Glomerular visceral epithelial cell (primary cell): ENCODE measurements at regions not wholly inside any gene's neighbourhood (a gene's known extent, or its start where the extent isn't known, plus 50 kb on each side); places are given as distances from the start of the nearest gene placed in this dataset.
"Not testable (repeated sequence)": the region's sequence is repeated elsewhere in the genome, so short reads cannot be mapped to it uniquely, and the experiment has no call there.

Source experiments
- DNase-seq: peaks from one replicate; pipeline ENCODE4 v3.0.0-alpha.2; 2016; ENCODE audit errors: extremely low spot score

DNA sequence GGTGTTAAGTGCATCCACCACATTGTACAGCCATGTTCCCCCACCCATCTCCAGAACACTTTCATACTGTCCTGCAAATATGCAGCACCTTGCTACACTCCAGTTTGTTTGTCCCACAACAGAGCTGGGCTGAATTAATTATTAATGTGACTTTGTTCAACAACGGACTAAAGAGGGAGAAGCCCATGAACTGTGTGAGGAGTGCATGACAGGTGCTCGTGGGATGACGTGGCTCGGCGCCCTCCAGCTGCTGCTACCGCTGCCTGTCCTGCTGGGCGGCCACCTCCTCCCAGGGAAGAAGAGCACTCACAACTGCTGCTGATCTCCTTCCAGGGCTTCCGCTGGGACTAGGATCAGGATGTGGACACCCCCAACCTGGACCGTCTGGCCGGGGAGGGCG lies 111.2 kb upstream of the DEFB108B start:
- DNase-seq: not testable (repeated sequence)

DNA sequence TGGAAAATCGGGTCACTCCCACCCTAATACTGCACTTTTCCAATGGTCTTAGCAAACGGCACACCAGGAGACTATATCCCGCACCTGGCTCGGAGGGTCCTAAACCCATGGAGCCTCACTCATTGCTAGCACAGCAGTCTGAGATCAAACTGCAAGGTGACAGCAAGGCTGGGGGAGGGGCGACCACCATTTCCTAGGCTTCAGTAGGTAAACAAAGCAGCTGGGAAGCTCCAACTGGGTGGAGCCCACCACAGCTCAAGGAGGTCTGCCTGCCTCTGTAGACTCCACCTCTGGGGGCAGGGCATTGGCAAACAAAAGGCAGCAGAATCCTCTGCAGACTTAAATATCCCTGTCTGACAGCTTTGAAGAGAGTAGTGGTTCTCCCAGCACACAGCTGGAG lies 109.0 kb upstream of the DEFB108B start:
- not testable (repeated sequence) for DNase-seq

DNA sequence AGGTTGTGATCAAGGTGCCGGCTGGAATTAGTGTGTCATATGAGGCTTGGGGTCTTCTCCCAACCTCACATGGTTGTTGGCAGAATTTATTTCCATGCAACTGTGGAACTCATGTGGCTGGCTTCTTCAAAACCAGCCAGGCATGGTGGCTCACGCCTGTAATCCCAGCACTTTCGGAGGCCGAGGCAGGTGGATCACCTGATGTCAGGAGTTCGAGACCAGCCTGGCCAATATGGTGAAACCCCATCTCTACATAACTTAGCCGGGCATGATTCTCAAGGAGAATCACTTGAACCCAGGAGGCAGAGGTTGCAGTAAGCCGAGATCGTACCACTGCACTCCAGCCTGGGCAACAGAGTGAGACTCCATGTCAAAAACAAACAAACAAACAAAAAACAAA lies 102.3 kb upstream of the DEFB108B start:
- not testable (repeated sequence) for DNase-seq

DNA sequence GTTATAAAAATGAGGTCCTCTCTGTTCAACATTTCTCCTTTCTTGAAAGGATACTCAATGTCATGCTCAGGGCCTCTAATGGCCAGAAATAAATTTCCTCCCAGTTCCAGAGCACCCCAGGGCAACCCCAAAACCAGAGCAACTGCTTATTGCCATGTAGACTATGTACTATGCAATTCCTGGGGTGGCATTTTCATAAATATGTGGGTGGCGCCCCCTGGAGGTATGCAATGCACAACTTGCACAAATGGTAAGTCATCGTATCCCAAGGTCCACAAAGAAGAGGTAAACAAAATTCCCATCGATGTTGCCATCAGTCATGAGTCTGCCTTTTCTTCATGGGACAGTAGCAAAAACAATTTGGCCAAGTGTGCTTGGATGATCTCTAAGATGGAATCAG lies 98.6 kb upstream of the DEFB108B start:
- DNase-seq: peak; percentile 1

DNA sequence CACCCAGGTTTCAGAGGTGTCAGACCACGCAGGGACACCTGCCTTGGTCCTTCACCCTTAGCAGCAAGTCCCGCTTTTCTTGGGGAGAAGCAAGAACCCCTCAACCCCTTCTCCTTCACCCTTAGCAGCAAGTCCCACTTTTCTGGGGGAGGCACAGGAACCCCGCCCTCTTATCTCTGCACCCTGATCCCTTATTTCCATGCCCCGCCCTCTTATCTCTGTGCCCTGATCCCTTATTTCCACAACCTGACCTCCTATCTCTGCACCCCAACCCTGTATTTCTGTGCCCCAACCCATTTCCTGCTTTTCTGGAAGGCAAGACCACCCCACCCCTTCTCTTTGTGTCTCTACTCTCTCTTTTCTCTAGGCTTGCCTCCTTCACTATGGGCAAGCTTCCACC lies 94.7 kb upstream of the DEFB108B start:
- DNase-seq: not testable (repeated sequence)

DNA sequence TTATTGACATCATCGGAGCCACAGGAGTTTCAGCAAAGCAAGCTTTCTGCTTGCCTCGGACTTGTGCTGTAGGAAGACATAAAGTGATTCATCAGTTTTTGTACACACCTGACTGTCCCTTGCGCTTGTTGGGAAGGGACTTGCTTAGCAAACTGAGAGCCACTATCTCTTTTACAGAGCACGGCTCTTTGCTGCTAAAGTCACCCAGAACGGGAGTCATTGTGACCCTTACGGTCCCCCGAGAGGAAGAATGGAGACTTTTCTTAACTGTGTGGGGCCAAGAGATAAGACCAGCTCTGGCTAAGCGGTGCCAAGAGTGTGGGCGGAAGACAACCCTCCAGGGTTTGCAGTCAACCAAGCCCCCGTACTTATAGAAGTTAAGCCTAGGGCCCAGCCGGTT lies 89.6 kb upstream of the DEFB108B start:
- DNase-seq: not testable (repeated sequence)

DNA sequence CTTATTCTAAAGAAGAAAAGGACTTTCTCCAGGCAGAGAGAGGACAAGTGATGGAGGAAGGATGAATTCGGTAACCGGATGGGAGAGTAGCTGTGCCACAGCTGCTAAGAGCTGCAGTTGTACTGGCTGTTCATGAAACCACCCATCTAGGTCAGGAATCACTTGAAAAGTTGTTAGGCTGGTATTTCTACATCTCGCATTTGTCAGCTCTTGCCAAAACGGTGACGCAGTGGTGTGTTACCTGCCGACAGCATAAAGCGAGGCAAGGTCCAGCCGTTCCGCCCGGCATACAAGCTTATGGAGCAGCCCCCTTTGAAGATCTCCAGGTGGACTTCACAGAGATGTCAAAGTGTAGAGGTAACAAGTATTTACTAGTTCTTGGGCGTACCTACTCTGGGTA lies 87.3 kb upstream of the DEFB108B start:
- not testable (repeated sequence) for DNase-seq

DNA sequence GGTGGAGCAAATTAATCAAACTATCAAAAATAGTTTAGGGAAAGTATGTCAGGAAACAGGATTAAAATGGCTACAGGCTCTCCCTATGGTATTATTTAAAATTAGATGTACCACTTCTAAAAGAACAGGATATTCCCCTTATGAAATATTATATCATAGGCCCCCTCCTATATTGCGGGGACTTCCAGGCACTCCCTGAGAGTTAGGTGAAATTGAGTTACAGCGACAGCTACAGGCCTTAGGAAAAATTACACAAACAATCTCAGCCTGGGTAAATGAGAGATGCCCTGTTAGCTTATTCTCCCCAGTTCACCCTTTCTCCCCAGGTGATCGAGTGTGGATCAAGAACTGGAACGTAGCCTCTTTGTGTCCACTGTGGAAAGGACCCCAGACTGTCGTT lies 86.7 kb upstream of the DEFB108B start:
- DNase-seq: not testable (repeated sequence)

DNA sequence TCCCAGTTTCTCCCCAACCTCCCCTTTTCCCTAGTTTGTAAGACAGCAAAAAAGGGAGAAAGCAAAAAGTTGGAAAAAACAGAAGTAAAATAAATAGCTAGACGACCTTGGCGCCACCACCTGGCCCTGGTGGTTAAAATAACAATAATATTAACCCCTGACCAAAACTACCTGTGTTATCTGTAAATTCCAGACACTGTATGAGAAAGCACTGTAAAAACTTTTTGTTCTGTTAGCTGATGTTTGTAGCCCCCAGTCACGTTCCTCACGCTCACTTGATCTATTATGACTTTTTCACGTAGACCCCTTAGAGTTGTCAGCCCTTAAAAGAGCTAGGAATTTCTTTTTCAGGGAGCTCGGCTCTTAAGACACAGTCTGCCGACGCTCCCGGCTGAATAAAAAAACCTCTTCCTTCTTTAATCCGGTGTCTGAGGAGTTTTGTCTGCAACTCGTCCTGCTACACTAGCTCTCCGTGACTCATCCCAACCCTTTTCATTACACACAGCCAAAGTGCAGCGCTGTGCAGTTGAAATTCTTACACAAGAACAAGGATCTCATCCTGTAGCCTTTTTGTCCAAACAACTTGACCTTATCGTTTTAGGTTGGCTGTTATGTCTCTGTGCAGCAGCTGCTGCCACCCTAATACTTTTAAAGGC lies 83.9 kb upstream of the DEFB108B start:
- DNase-seq: not testable (repeated sequence)

DNA sequence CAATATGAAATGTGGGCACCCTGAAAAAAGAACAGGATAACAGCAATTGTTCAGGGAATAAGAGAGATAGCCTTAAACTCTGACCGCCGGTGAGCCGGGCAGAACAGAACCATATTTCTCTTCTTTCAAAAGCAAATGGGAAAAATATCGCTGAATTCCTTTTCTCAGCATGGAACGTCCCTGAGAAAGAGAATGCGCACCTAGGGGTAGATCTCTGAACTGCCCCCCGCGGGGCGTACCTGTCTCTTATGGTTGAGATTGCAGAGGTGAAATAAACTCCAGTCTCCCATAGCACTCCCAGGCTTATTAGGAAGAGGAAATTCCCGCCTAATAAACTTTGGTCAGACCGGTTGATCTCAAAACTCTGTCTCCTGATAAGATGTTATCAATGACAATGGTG lies 82.1 kb upstream of the DEFB108B start:
- not testable (repeated sequence) for DNase-seq

DNA sequence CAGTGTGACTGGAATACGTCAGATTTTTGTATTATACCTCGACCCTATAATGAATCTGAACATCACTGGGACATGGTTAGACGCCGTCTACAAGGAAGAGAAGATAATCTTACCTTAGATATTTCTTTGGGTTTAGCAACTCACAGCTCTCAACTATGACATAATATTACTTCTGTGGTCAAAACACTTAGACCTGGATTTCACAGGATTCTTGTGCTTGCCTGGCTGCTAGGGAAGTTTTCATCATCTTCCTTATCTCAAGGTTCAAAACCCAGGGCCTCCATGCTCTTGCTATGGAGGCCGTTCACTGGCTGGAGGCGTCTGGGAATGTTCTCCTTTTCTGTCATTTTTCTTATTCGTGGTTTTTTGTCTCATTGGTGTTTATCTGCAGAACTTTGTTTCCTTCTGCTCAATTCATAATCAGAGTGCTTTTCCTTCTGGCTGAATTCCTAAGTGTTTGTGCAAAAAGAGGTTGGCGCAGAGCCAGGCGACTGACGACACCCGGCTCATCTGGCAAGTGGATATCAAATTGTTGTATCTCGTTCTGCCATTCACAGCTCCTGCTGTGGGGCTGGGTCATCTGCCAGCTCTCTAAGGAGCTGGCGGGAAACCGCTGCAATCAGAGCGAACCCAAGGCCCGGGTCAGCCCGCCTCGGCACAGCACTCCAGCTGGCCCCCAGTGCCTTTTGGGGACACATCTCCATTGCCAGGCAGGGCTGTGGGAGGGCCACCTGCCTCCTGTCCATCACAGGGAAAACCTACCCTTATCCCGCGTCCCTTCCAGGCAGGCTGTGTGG lies 68.1 kb upstream of the DEFB108B start:
- not testable (repeated sequence) for DNase-seq

DNA sequence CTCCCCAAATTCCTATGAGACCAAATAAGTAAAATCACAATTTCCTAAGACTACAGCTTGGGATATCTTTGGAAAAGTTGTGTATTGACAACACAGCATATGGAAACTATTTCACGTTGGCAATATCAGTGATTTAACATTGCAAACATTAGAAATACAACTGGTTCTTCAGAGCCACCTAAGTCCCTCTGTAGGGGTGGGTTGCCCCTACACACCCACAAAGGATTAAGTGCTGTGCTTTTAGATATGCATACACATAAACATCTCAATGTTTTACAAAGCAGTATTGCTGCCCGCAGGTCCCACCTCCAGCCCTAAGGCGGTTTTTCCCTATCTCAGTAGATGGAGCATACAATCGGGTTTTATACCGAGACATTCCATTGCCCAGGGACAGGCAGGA lies 66.0 kb upstream of the DEFB108B start:
- DNase-seq: not testable (repeated sequence)

DNA sequence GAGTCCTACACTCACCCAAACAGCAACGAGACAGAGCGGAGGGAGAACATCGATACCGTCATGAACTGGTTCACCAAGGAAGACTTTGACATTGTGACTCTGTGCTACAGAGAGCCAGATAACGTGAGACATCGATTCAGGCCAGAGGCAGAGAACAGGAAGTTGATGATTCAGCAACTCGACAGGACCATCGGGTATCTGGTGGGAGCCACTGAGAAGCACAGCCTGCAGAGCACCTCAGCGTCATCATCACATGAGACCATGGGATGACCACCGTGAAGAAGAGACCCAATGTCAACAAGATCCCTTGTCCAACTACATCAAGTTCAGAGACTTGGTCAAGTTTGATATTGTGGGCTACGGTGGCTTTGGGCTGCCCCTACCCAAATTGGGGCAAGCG lies 60.8 kb upstream of the DEFB108B start:
- DNase-seq: not testable (repeated sequence)

DNA sequence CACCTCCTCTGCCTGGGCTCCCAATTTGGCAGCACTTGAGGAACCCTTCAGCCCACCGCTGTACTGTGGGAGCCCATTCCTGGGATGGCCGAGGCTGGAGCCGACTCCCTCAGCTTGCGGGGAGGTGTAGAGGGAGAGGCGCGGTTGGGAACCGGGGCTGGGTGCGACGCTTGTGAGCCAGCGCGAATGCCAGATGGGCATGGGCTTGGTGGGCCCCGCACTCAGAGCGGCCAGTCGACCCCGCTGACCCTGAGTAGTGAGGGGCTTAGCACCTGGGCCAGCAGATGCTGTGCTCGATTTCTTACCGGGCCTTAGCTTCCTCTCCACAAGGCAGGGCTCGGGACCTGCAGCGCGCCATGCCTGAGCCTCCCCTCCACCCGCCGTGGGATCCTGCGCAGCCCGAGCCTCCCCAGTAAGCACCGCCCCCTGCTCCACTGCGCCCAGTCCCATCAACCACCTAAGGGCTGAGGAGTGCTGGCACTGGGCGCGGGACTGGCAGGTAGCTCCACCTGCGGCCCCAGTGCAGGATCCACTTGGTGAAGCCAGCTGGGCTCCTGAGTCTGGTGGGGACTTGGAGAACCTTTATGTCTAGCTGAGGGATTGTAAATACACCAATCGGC lies 58.3 kb upstream of the DEFB108B start:
- no peak for DNase-seq

DNA sequence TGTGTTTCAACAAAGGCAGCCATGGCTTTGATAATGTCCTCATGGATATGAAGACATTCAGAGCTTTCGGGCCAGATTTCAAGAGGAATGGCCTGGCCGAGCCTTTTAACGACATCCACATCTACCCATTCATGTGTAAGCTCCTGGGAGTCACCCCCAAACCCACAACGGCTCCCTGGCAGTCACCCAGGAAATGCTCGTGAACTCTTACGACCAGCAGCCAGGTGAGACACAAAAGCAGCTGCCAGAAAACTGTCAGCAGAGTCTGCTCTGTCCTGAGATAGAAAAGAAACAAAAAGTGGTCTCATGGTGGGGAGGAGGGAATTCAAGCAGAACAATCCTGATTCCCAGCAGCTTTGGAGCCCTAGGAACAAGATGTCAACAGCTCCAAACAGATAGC lies 52.9 kb upstream of the DEFB108B start:
- DNase-seq: peak; percentile 23

DNA sequence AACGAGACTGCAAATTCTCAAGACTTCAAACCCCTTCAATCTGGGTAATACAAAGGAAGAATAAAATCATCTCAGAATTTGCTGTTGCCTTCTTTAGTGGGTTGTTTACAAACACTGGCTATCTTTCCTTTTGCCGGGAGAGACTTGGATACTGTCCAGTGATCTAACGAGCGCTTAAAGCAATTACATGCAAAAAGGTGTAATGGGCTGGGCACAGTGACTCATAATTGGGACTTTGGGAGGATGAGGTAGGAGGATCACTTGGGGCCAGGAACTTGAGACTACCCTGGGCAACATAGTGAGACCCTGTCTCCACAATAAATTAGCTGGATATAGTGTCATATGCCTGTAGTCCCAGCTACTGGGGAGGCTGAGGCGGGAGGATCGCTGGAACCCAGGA lies 52.2 kb upstream of the DEFB108B start:
- not testable (repeated sequence) for DNase-seq

DNA sequence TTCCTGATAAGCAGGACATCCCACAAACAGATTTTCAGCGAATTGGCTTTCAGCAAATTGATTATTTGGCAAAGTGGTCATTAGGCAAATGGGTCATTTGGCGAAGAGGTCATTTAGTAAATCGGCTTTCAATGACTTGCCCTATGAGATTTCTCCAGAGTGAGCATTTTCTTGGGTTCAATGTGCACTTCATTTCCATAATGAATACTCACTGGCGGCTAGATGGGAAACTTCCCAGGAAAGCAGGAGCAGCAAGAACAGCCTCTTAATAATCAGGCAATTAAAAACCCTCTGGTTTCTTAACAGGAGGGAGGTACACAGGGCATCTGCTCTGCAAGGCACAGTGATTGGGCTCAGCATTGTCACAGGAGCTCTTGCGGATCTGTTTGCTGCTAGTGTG lies 51.5 kb upstream of the DEFB108B start:
- not testable (repeated sequence) for DNase-seq

DNA sequence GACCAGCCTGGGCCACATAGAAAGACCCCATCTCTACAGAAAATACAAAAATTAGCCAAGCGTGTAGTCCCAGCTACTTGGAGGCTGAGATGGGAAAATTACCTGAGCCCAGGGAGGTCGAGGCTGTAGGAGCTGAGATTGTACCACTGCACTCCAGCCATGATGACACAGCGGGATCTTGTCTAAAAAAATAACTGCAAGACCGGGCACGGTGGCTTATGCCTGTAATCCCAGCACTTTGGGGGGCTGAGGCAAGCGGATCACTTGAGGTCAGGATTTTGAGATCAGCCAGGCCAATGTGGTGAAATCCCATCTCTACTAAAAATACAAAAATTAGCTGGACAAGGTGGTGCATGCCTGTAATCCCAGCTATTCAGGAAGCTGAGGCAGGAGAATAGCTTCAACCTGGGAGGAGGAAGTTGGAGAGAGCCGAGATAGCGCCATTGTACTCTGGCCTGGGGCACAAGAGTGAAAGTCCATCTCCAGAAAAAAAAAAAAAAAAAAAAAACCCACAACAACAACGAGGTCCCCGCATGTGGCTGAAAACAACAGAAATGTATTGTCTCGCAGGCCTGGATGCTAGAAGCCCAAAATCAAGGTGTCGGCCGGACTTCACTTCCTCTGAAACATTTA lies 50.7 kb upstream of the DEFB108B start:
- not testable (repeated sequence) for DNase-seq

DNA sequence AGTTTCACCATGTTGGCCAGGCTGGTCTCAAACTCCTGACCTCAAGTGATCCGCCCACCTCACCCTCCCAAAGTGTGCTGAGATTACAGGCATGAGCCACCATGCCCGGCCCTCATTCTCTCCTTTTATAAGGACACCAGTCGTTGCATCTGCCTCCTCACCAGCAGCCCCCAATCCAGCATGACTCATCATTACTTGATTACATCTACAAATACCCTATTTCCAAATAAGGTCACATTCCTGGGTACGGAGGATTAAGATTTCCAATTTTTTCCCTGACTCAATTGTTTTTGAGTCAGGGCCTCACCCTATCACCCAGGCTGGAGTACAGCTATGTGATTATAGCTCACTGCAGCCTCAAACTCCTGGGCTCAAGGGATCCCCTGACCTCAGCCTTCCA lies 49.8 kb upstream of the DEFB108B start:
- DNase-seq: not testable (repeated sequence)
